Activated naive CD4-positive, alpha-beta T cell treated with anti-CD3 and anti-CD28 coated beads, Interleukin-2, amount 10 ng/mL, durations not matched to agents 7 days and 5 days (primary cell): ENCODE measurements at regions not wholly inside any gene's neighbourhood (a gene's known extent, or its start where the extent isn't known, plus 50 kb on each side); places are given as distances from the start of the nearest gene placed in this dataset.
"Not testable (repeated sequence)": the region's sequence is repeated elsewhere in the genome, so short reads cannot be mapped to it uniquely, and the experiment has no call there.

Source experiments
- CTCF ChIA-PET: fragments of 350-600 bp; sonication (Branson Sonifier 250); formaldehyde crosslinking; loops from one replicate; lab custom pipeline; 2021; ENCODE audit warnings: antibody characterized with exemption; lab: Charles Lee
- DNase-seq: peaks from one replicate; pipeline ENCODE4 v3.0.0-alpha.2; 2020
- H3K27ac Mint-ChIP-seq: one replicate; pipeline ENCODE4 v1.8.0; 2021; ENCODE audit warnings: mild to moderate bottlenecking, moderate library complexity, mixed read lengths
- H3K27me3 Mint-ChIP-seq: one replicate; pipeline ENCODE4 v1.8.0; 2021; ENCODE audit warnings: mild to moderate bottlenecking, mixed read lengths
- H3K36me3 Mint-ChIP-seq: one replicate; pipeline ENCODE4 v1.8.0; 2021; ENCODE audit warnings: mixed read lengths
- H3K4me1 Mint-ChIP-seq: one replicate; pipeline ENCODE4 v1.8.0; 2021; ENCODE audit warnings: mixed read lengths
- H3K4me3 Mint-ChIP-seq: one replicate; pipeline ENCODE4 v1.8.0; 2021; ENCODE audit warnings: mild to moderate bottlenecking, moderate library complexity, mixed read lengths
- H3K9me3 Mint-ChIP-seq: one replicate; pipeline ENCODE4 v1.8.0; 2021; ENCODE audit warnings: mixed read lengths

GRCh38 chr2:241975593-241976284 lies 106.2 kb downstream of the RTP5 start:
- no peaks in the 10 kb centered on the region for H3K36me3 Mint-ChIP-seq
- DNase-seq: no peak
- no peak overlapping the region for H3K27ac Mint-ChIP-seq
- CTCF ChIA-PET: interaction anchor here (1.0 kb wide), 1 partner anchor 9 kb away, joined by 3 read pairs; no protein-coding TSS in a partner anchor
- no peak overlapping the region for H3K4me3 Mint-ChIP-seq
- no peaks in the 10 kb centered on the region for H3K27me3 Mint-ChIP-seq
- no peaks in the 10 kb centered on the region for H3K4me1 Mint-ChIP-seq
- no peaks in the 10 kb centered on the region for H3K9me3 Mint-ChIP-seq

- no peaks in the 10 kb centered on the region for H3K4me1 Mint-ChIP-seq
- DNase-seq: no peak
- no peak overlapping the region for H3K27ac Mint-ChIP-seq
- no peak overlapping the region for H3K4me3 Mint-ChIP-seq
- no peaks in the 10 kb centered on the region for H3K9me3 Mint-ChIP-seq
- CTCF ChIA-PET: no interaction called here
- no peaks in the 10 kb centered on the region for H3K27me3 Mint-ChIP-seq
- no peaks in the 10 kb centered on the region for H3K36me3 Mint-ChIP-seq
These were observed 106.8 kb downstream of the RTP5 start for GRCh38 chr2:241976296-241976695.

- H3K27ac Mint-ChIP-seq: no peak overlapping the region
- CTCF ChIA-PET: no interaction called here
- no peaks in the 10 kb centered on the region for H3K4me1 Mint-ChIP-seq
- H3K4me3 Mint-ChIP-seq: no peak overlapping the region
- H3K9me3 Mint-ChIP-seq: no peaks in the 10 kb centered on the region
- H3K36me3 Mint-ChIP-seq: no peaks in the 10 kb centered on the region
- DNase-seq: no peak
- no peaks in the 10 kb centered on the region for H3K27me3 Mint-ChIP-seq
These were observed 108.2 kb downstream of the RTP5 start for GRCh38 chr2:241977557-241978300.

- no peak overlapping the region for H3K4me3 Mint-ChIP-seq
- no peak overlapping the region for H3K27ac Mint-ChIP-seq
These were observed 109.1 kb downstream of the RTP5 start for GRCh38 chr2:241978670-241979069.

GRCh38 chr2:241980193-241980592 lies 110.7 kb downstream of the RTP5 start:
- H3K27ac Mint-ChIP-seq: no peak overlapping the region
- H3K36me3 Mint-ChIP-seq: no peaks in the 10 kb centered on the region
- H3K27me3 Mint-ChIP-seq: peaks cover 1% of the 10 kb centered on the region
- no peaks in the 10 kb centered on the region for H3K9me3 Mint-ChIP-seq
- no peak for DNase-seq
- CTCF ChIA-PET: no interaction called here
- peaks cover 6% of the 10 kb centered on the region for H3K4me1 Mint-ChIP-seq
- no peak overlapping the region for H3K4me3 Mint-ChIP-seq

More at GRCh38 chr2:241978670-241979069, 109.1 kb downstream of the RTP5 start:
- Mint-ChIP-seq H3K36me3 (no peaks in the 10 kb centered on the region), H3K4me1 (no peaks in the 10 kb centered on the region), H3K9me3 (no peaks in the 10 kb centered on the region), H3K27me3 (no peaks in the 10 kb centered on the region)
- no peak for DNase-seq
- CTCF ChIA-PET: no interaction called here

GRCh38 chr2:241981076-241981700 lies 111.7 kb downstream of the RTP5 start:
- DNase-seq: no peak
- H3K4me3 Mint-ChIP-seq: no peak overlapping the region
- H3K9me3 Mint-ChIP-seq: peaks cover 3% of the 10 kb centered on the region
- no peaks in the 10 kb centered on the region for H3K36me3 Mint-ChIP-seq
- CTCF ChIA-PET: no interaction called here
- no peak overlapping the region for H3K27ac Mint-ChIP-seq
- H3K4me1 Mint-ChIP-seq: peaks cover 16% of the 10 kb centered on the region
- H3K27me3 Mint-ChIP-seq: peaks cover 6% of the 10 kb centered on the region

- Mint-ChIP-seq H3K27me3 (peaks cover 6% of the 10 kb centered on the region), H3K27ac (no peak overlapping the region), H3K4me1 (peaks cover 16% of the 10 kb centered on the region), H3K36me3 (no peaks in the 10 kb centered on the region), H3K4me3 (no peak overlapping the region), H3K9me3 (peaks cover 13% of the 10 kb centered on the region)
- DNase-seq: no peak
- CTCF ChIA-PET: no interaction called here
These were observed 113.4 kb downstream of the RTP5 start for GRCh38 chr2:241982706-241983570.

- Mint-ChIP-seq H3K27me3 (peaks cover 6% of the 10 kb centered on the region), H3K27ac (no peak overlapping the region), H3K4me3 (no peak overlapping the region), H3K4me1 (peaks cover 16% of the 10 kb centered on the region), H3K36me3 (no peaks in the 10 kb centered on the region), H3K9me3 (peaks cover 18% of the 10 kb centered on the region)
- no peak for DNase-seq
- CTCF ChIA-PET: no interaction called here
These were observed 114.2 kb downstream of the RTP5 start for GRCh38 chr2:241983571-241984270.

GRCh38 chr2:241984271-241984655 lies 114.7 kb downstream of the RTP5 start:
- Mint-ChIP-seq H3K27me3 (peaks cover 6% of the 10 kb centered on the region), H3K36me3 (no peaks in the 10 kb centered on the region), H3K9me3 (peaks cover 18% of the 10 kb centered on the region), H3K4me3 (no peak overlapping the region), H3K4me1 (peaks cover 16% of the 10 kb centered on the region), H3K27ac (no peak overlapping the region)
- DNase-seq: no peak
- CTCF ChIA-PET: interaction anchor here (1.2 kb wide), 1 partner anchor 9 kb away, joined by 3 read pairs; no protein-coding TSS in a partner anchor

- Mint-ChIP-seq H3K27me3 (peaks cover 6% of the 10 kb centered on the region), H3K4me1 (peaks cover 16% of the 10 kb centered on the region), H3K9me3 (peaks cover 22% of the 10 kb centered on the region), H3K27ac (no peak overlapping the region), H3K4me3 (no peak overlapping the region), H3K36me3 (no peaks in the 10 kb centered on the region)
- no peak for DNase-seq
- CTCF ChIA-PET: interaction anchor here (1.2 kb wide), 1 partner anchor 9 kb away, joined by 3 read pairs; no protein-coding TSS in a partner anchor
These were observed 115.1 kb downstream of the RTP5 start for GRCh38 chr2:241984658-241985057.

- not testable (repeated sequence) for H3K4me3 Mint-ChIP-seq, H3K27me3 Mint-ChIP-seq, H3K36me3 Mint-ChIP-seq
- Mint-ChIP-seq H3K4me1 (peaks cover 16% of the 10 kb centered on the region), H3K9me3 (peaks cover 24% of the 10 kb centered on the region), H3K27ac (peak overlapping the region; percentile 60)
- CTCF ChIA-PET: interaction anchor here (1.2 kb wide), 1 partner anchor 10 kb away, joined by 3 read pairs; no protein-coding TSS in a partner anchor
- peak; percentile 42 for DNase-seq
These were observed 115.8 kb downstream of the RTP5 start for GRCh38 chr2:241985161-241985985.

GRCh38 chr2:241985986-241986329 lies 116.4 kb downstream of the RTP5 start:
- Mint-ChIP-seq H3K36me3 (no peaks in the 10 kb centered on the region), H3K4me3 (no peak overlapping the region), H3K27ac (no peak overlapping the region), H3K4me1 (peaks cover 16% of the 10 kb centered on the region), H3K27me3 (peaks cover 6% of the 10 kb centered on the region), H3K9me3 (peaks cover 24% of the 10 kb centered on the region)
- DNase-seq: no peak
- CTCF ChIA-PET: no interaction called here
